Aorta (tissue), 5 donors: ENCODE measurements at regions not wholly inside any gene's neighbourhood (a gene's known extent, or its start where the extent isn't known, plus 50 kb on each side); places are given as distances from the start of the nearest gene placed in this dataset.
A peak's percentile ranks its signal among the peaks of the same experiment; 100 is the strongest.

Source experiments
- ATAC-seq: fragments of 200-7000 bp; cut with Tn5 transposase; one replicate; pipeline ENCODE4 v1.9.1; 2022; ENCODE audit warnings: moderate library complexity; ENCODE audit not compliant: low FRiP score
- DNase-seq, 2 donors: peaks; one replicate each; pipeline ENCODE4 v3.0.0-alpha.2; 2020
- H3K27ac ChIP-seq, 2 donors: one replicate each; pipeline ENCODE4 v1.5.1; 2013; ENCODE audit warnings: low read length in 2 of 2, mild to moderate bottlenecking in 2 of 2, moderate library complexity in 2 of 2, control low read depth in 1 of 2, inconsistent platforms in 1 of 2, low read depth in 1 of 2
- H3K27me3 ChIP-seq, 2 donors: one replicate each; pipeline ENCODE4 v1.6.1; 2013; ENCODE audit warnings: control low read depth in 1 of 2, low read length in 1 of 2, mild to moderate bottlenecking in 1 of 2, moderate library complexity in 1 of 2; ENCODE audit not compliant: insufficient read depth in 2 of 2, control insufficient read depth in 1 of 2
- H3K36me3 ChIP-seq, 2 donors: one replicate each; pipeline ENCODE4 v1.6.1; 2013; ENCODE audit warnings: control low read depth in 1 of 2, low read length in 1 of 2, mild to moderate bottlenecking in 1 of 2; ENCODE audit not compliant: insufficient read depth in 2 of 2, control insufficient read depth in 1 of 2
- H3K4me1 ChIP-seq, 2 donors: one replicate each; pipeline ENCODE4 v1.6.1; 2013; ENCODE audit warnings: low read length in 2 of 2, control low read depth in 1 of 2, mild to moderate bottlenecking in 1 of 2, moderate library complexity in 1 of 2; ENCODE audit not compliant: insufficient read depth in 2 of 2, control insufficient read depth in 1 of 2
- H3K4me3 ChIP-seq, 2 donors: one replicate each; pipeline ENCODE4 v1.5.1; 2013; ENCODE audit warnings: low read length in 2 of 2, control low read depth in 1 of 2, mild to moderate bottlenecking in 1 of 2
- H3K9me3 ChIP-seq: one replicate; pipeline ENCODE4 v1.6.1; 2013; ENCODE audit warnings: mild to moderate bottlenecking, low read length; ENCODE audit not compliant: control insufficient read depth
- WGBS, 2 donors: extraction: QIAGEN DNeasy Blood & Tissue Kit; methylation state at CpG; one replicate each; pipeline ENCODE4 v1.1.7; 2013; 5-methylcytosine and 5-hydroxymethylcytosine counted together
- intact Hi-C, 2 donors: fragments of 100-400 bp; cut with DNase I; formaldehyde crosslinking; loops; one replicate each; pipeline versions ENCODE4 v1.14.2 to v1.15.0; 2022
- donor health status: healthy with polysubstance abuse.
- donor health status: Bipolar disorder and iron deficiency.
- donor health status: DM: no; HTN: no; CAD: no.
- donor health status: DM: no; HTN: no; CAD: no.
- donor health status: DM: yes; HTN: yes; CAD: no.

GRCh38 chr2:2619995-2620394 lies 288.9 kb upstream of the MYT1L start:
- ATAC-seq (no peak), DNase-seq (no peak)
- intact Hi-C loops = no loop called here
- Histone ChIP-seq H3K4me1 (no peaks in the 10 kb centered on the region), H3K36me3 (no peaks in the 10 kb centered on the region), H3K4me3 (no peak overlapping the region), H3K9me3 (peaks cover 3% of the 10 kb centered on the region), H3K27ac (no peak overlapping the region), H3K27me3 (peaks cover 0 to 2% of the 10 kb centered on the region in 2 donors)
- WGBS, 2 donors = 87 to 90% methylated on average over 8 of the region's 8 CpGs

DNA sequence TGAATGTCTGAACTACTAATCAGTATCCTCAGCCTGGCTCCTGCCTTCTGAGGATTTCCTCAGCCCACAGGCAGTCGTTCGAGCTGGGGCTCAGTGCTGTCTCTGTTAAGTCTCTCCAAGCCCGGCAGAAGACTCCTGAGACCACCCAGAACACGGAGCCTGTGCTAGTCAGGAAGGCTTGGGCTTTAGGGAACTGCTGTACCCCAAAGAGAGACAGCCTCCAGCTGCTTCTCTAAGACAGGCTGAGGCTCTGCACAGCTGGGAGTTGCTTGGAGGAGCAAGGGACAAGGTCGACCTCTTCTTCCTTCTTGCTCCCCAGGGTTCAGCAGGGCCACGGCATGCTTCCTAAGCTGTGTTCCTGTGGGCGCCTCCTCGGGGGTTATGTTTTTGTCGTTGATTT lies 283.4 kb upstream of the MYT1L start:
- 78 to 79% methylated on average over 9 of the region's 9 CpGs for WGBS, 2 donors
- H3K27ac ChIP-seq = no peak overlapping the region

DNA sequence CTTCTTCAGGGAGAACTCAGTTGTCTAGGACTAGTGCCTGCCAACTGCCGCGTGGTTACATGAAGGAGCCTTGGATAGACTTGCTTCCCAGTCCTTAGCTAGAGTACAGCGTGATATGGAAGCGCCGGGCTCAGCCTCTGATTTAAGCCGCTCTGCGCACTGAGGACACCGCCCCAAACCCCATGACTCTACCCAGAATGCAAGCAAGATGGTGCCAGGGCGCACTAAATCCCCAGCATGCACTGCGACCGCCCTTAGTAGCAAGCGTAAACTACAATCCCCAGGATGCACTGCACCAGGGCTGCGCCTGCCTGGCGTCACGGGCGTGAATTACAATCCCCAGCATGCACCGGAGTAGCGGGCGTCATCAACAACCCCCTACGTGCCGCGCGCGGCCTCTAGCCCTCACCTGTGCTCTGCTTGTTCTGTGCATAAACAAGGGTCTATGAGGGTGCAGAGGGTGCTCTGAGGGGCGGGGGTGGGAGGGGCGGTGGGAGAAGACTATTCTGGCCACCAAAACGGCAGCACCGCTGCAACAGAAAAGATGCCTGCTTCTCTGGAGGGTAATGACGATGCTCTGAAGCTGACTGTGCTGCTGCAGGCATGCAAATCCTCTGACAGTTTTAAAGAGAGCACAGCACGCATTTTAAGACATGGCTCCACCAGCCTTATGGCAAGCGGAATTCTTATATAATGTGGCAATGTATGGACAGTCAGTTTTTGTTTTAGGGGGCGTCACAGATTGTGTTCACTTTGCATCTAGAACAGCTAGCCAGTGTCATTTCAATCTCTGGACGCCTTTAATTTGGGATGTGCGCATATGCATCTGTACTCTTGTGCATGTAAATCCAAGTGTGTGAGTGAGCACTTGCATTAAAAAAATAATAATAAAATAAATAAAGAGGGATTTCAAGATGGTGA lies 282.5 kb upstream of the MYT1L start:
- Histone ChIP-seq H3K4me1 (no peaks in the 10 kb centered on the region), H3K9me3 (no peaks in the 10 kb centered on the region), H3K27ac (peak overlapping the region in 1 of 2 donors; percentile 2), H3K27me3 (no peaks in the 10 kb centered on the region), H3K4me3 (peak overlapping the region; percentile 14 to 42), H3K36me3 (no peaks in the 10 kb centered on the region)
- WGBS, 2 donors = 10 to 13% methylated on average over 34 of the region's 34 CpGs
- peak; percentile 89 to 91 for DNase-seq
- peak; percentile 98 for ATAC-seq
- intact Hi-C loops = no loop called here

More for the DNA sequence above, 283.4 kb upstream of the MYT1L start:
- Histone ChIP-seq H3K4me3 (no peak overlapping the region), H3K4me1 (no peaks in the 10 kb centered on the region), H3K9me3 (no peaks in the 10 kb centered on the region), H3K36me3 (no peaks in the 10 kb centered on the region), H3K27me3 (no peaks in the 10 kb centered on the region)
- intact Hi-C loops = no loop called here
- DNase-seq (no peak), ATAC-seq (no peak)

DNA sequence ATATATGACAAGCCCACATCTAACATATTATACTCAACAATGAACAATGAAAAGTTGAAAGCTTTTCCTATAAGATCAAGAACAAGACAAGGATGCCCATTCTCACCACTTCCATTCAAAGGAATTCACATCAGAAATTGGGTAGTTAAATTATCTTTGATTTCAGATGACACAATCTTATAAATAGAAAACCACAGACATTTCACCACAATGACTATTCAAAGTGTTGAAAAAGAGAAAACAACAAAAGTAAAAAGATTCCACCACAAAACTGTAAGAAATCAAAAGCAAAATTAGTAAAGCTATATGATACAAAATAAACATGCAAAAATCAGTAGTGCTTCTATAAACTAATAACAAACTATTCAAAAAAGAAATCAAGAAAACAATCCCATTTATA lies 279.7 kb upstream of the MYT1L start:
- Histone ChIP-seq H3K36me3 (no peaks in the 10 kb centered on the region), H3K4me3 (no peak overlapping the region), H3K27me3 (no peaks in the 10 kb centered on the region), H3K4me1 (no peaks in the 10 kb centered on the region), H3K27ac (no peak overlapping the region), H3K9me3 (no peaks in the 10 kb centered on the region)
- intact Hi-C loops = no loop called here
- no peak for DNase-seq
- no peak for ATAC-seq

- Histone ChIP-seq H3K4me1 (no peaks in the 10 kb centered on the region), H3K9me3 (no peaks in the 10 kb centered on the region), H3K27ac (no peak overlapping the region), H3K4me3 (no peak overlapping the region), H3K36me3 (no peaks in the 10 kb centered on the region), H3K27me3 (no peaks in the 10 kb centered on the region)
- intact Hi-C loops = no loop called here
- ATAC-seq (no peak), DNase-seq (no peak)
- 46 to 47% methylated on average over 8 of the region's 8 CpGs for WGBS, 2 donors
Observed at GRCh38 chr2:2600366-2600765, 269.3 kb upstream of the MYT1L start.

GRCh38 chr2:2599441-2599840 lies 268.4 kb upstream of the MYT1L start:
- Histone ChIP-seq H3K9me3 (no peaks in the 10 kb centered on the region), H3K36me3 (no peaks in the 10 kb centered on the region), H3K4me1 (no peaks in the 10 kb centered on the region), H3K27me3 (no peaks in the 10 kb centered on the region), H3K27ac (no peak overlapping the region), H3K4me3 (no peak overlapping the region)
- whole genome bisulfite sequencing, 2 donors = 89% methylated on average over 8 of the region's 8 CpGs
- intact Hi-C loops = no loop called here
- no peak for ATAC-seq
- no peak for DNase-seq

- Histone ChIP-seq H3K4me3 (no peak overlapping the region), H3K9me3 (no peaks in the 10 kb centered on the region), H3K36me3 (no peaks in the 10 kb centered on the region), H3K27ac (no peak overlapping the region), H3K4me1 (no peaks in the 10 kb centered on the region), H3K27me3 (no peaks in the 10 kb centered on the region)
- DNase-seq = no peak
- intact Hi-C loops = no loop called here
- WGBS, 2 donors = 72 to 93% methylated on average over 2 of the region's 2 CpGs
- ATAC-seq = no peak
Observed at GRCh38 chr2:2597712-2598111, 266.6 kb upstream of the MYT1L start.

GRCh38 chr2:2591542-2591940 lies 260.5 kb upstream of the MYT1L start:
- intact Hi-C loops = no loop called here
- no peaks in the 10 kb centered on the region for H3K4me1 ChIP-seq

DNA sequence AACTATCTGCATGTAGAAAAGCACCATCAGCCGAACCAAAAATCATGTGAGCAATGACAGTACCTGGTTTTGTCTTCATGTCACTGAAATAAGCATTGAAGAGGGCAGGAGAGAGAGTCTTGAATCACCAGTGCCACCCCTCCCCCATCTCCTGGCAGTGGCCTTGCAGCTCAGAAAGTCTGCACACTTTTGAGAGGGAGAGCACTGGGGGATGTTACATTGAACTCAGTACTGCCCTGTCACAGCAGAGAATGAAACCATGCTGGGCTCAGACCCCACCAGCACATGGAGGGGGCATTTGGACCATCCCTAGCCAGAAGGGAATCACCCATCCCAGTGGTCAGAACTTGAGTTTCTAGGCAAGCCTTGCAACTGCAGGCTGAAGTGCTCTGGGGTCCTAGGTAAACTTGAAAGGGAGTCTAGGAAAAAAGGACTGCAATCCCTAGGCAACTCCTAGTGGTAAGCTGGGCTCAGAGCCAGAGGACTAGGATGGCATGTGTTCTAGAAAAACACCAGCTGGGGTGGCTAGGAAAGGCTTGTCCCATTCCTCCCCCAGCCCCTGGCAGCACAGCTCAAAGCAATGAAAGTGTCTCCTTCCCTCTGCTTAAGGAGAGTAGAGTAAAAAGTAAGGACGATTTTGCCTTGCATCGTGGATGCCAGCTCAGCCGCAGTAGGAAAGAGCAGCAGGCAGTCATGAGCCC lies 259.9 kb upstream of the MYT1L start:
- H3K27ac ChIP-seq = no peak overlapping the region
- intact Hi-C loops = no loop called here
- H3K4me3 ChIP-seq = no peak overlapping the region
- H3K36me3 ChIP-seq = no peaks in the 10 kb centered on the region
- ATAC-seq (no peak), DNase-seq (no peak)
- H3K27me3 ChIP-seq = no peaks in the 10 kb centered on the region
- WGBS, 2 donors = 58 to 71% methylated on average over 4 of the region's 4 CpGs
- no peaks in the 10 kb centered on the region for H3K4me1 ChIP-seq
- peaks cover 1% of the 10 kb centered on the region for H3K9me3 ChIP-seq

More at GRCh38 chr2:2591542-2591940, 260.5 kb upstream of the MYT1L start:
- no peak for DNase-seq
- H3K4me3 ChIP-seq = no peak overlapping the region
- H3K27ac ChIP-seq = no peak overlapping the region
- H3K36me3 ChIP-seq = no peaks in the 10 kb centered on the region
- no peak for ATAC-seq
- H3K9me3 ChIP-seq = peaks cover 1% of the 10 kb centered on the region
- no peaks in the 10 kb centered on the region for H3K27me3 ChIP-seq
- WGBS, 2 donors = 66 to 75% methylated on average over 6 of the region's 6 CpGs
